Gastroesophageal sphincter (tissue), 4 donors: ENCODE measurements at regions not wholly inside any gene's neighbourhood (a gene's known extent, or its start where the extent isn't known, plus 50 kb on each side); places are given as distances from the start of the nearest gene placed in this dataset.
"Not testable (repeated sequence)": the region's sequence is repeated elsewhere in the genome, so short reads cannot be mapped to it uniquely, and the experiment has no call there.

Experiments used
- ATAC-seq: fragments of 150-250 bp; one replicate; pipeline ENCODE4 v1.9.1; 2016; ENCODE audit warnings: mild to moderate bottlenecking, moderate library complexity
- H3K27ac ChIP-seq, 4 donors: fragments of 200-600 bp; sonication (generic) in 3 of 4; 1 replicate in 3 of 4; 2 replicates in 1 of 4; pipeline ENCODE4 v1.5.1; 2016 to 2019
- H3K27me3 ChIP-seq: fragments of 200-600 bp; sonication (generic); one replicate; pipeline ENCODE4 v1.5.1; 2019
- H3K36me3 ChIP-seq, 2 donors: fragments of 200-600 bp; sonication (generic); one replicate each; pipeline ENCODE4 v1.5.1; 2019; ENCODE audit warnings: control low read depth in 1 of 2
- H3K4me1 ChIP-seq, 3 donors: fragments of 200-600 bp; sonication (generic); 1 replicate in 2 of 3; 2 replicates in 1 of 3; pipeline ENCODE4 v1.5.1; 2016 to 2019; ENCODE audit warnings: control low read depth in 2 of 3
- H3K4me3 ChIP-seq, 2 donors: fragments of 200-600 bp; sonication (generic); one replicate each; pipeline ENCODE4 v1.5.1; 2019; ENCODE audit warnings: mild to moderate bottlenecking in 1 of 2, moderate library complexity in 1 of 2
- H3K9me3 ChIP-seq, 3 donors: fragments of 200-600 bp; sonication (generic); one replicate each; pipeline ENCODE4 v1.5.1; 2017 to 2019; ENCODE audit warnings: control low read depth in 2 of 3
- EP300 ChIP-seq: sonication (generic); formaldehyde crosslinking; IDR thresholded peaks from one replicate; pipeline ENCODE4 v1.6.1; 2017; ENCODE audit warnings: antibody characterized with exemption, mild to moderate bottlenecking
- POLR2A ChIP-seq, 2 donors: fragments of 450-650 bp; IDR thresholded peaks; one replicate each; pipeline ENCODE4 v1.6.1; 2017; ENCODE audit warnings: antibody characterized with exemption in 2 of 2, mild to moderate bottlenecking in 2 of 2, moderate library complexity in 1 of 2
- POLR2AphosphoS5 ChIP-seq: sonication (generic); formaldehyde crosslinking; IDR thresholded peaks from one replicate; pipeline ENCODE4 v1.6.1; 2017; ENCODE audit warnings: antibody characterized with exemption
- WGBS, 2 donors: methylation state at CpG; one replicate each; pipeline ENCODE4 v1.1.5; 2018; ENCODE audit warnings: low coverage in 1 of 2; 5-methylcytosine and 5-hydroxymethylcytosine counted together
- TF ChIP-seq, protein P1 (sequence below), 4 experiments: fragments of 200-600 bp in 2 of 4; fragments of 450-650 bp in 2 of 4; sonication (generic) in 1 of 4; IDR thresholded peaks; one replicate each; pipeline ENCODE4 v1.5.1; 2017 to 2019; ENCODE audit warnings: antibody characterized with exemption in 4 of 4, mild to moderate bottlenecking in 2 of 4, moderate library complexity in 2 of 4

DNA sequence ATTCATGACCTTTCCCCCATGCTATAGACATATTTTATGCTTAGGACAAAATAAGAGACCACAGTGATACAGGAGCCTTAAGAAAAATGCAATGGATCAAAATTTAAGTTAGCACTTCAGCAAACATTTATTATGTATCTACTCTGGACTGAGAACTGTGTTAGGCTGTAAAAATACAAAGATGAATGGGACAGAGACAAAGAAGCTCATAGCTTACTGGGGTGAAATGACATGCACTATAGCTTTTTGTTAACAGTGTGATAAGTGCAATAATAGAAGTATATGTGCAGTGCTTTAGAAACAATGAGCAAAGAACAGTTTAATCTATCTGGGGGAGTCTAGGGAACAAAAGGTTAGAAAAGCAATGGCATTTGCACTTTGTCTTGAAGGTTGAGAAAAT is 1543.1 kb downstream of the FAM181B start:
- H3K4me3 ChIP-seq, result no peak overlapping the region
- no peaks in the 10 kb centered on the region for H3K27me3 ChIP-seq
- H3K9me3 ChIP-seq, result peaks cover 0 to 15% (median 0%) of the 10 kb centered on the region in 3 donors
- no peaks in the 10 kb centered on the region for H3K36me3 ChIP-seq
- no peak for TF ChIP-seq POLR2AphosphoS5
- TF ChIP-seq, protein P1, sequence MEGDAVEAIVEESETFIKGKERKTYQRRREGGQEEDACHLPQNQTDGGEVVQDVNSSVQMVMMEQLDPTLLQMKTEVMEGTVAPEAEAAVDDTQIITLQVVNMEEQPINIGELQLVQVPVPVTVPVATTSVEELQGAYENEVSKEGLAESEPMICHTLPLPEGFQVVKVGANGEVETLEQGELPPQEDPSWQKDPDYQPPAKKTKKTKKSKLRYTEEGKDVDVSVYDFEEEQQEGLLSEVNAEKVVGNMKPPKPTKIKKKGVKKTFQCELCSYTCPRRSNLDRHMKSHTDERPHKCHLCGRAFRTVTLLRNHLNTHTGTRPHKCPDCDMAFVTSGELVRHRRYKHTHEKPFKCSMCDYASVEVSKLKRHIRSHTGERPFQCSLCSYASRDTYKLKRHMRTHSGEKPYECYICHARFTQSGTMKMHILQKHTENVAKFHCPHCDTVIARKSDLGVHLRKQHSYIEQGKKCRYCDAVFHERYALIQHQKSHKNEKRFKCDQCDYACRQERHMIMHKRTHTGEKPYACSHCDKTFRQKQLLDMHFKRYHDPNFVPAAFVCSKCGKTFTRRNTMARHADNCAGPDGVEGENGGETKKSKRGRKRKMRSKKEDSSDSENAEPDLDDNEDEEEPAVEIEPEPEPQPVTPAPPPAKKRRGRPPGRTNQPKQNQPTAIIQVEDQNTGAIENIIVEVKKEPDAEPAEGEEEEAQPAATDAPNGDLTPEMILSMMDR (IDR thresholded peaks at IDR 0.05), result no peak
- no peak for TF ChIP-seq EP300
- no peak for TF ChIP-seq POLR2A (IDR thresholded peaks at IDR 0.05)
- no peak overlapping the region for H3K27ac ChIP-seq
- no peak for ATAC-seq
- no peaks in the 10 kb centered on the region for H3K4me1 ChIP-seq

DNA sequence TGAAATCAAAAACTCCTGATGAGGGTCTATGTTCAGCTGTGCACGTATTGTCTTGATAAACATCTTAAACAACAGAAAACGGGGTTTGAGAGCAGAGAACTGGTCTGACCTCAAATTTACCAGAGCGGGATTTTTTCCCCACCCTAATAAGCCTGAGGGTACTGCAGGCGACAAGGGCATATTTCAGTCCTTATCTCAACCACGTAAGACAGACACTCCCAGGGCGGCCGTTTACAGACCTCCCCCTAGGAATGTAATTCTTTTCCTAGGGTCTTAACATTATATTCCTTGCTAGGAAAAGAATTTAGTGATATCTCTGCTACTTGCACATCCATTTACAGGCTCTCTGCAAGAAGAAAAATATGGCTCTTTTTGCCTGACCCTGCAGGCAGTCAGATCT is 1546.6 kb downstream of the FAM181B start:
- H3K4me1 ChIP-seq, H3K27me3 ChIP-seq, H3K27ac ChIP-seq, H3K36me3 ChIP-seq, H3K4me3 ChIP-seq, ATAC-seq: not testable (repeated sequence)
- peaks cover 0 to 10% (median 0%) of the 10 kb centered on the region in 3 donors for H3K9me3 ChIP-seq
- 75 to 93% methylated on average over 7 of the region's 7 CpGs for WGBS, 2 donors

DNA sequence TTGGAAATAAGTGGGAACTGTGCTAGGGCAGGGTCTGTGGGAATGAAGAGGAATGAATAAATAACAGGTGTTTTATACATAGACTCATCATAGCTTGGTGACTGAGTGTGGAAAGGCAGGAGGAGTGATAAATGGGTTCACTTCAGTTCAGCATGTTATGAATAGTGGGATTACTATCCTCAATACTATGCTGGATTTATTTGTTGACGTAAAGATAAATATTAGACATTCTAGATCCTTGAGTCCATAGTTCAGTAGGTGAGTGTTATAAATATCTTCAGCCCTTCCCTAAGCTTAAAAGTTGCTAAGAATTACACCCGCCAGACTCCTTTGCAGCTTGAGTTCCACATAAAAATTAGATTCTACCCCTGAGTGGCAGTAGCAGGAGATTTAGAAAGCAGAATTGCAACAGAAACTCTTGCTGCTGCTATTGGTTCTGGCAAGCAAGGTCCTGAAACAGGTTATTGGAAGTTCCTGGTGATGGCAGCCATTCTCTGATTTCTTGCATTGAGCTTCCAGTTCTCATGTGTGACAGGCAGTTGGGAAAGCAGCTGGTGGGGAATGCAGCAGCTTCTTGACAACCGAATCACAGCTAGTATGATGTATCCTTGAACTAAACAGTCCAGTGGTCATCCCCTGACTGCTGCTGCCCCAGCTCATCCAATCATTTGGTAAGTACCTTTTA is 1558.9 kb downstream of the FAM181B start:
- H3K36me3 ChIP-seq, result no peaks in the 10 kb centered on the region
- H3K9me3 ChIP-seq, result no peaks in the 10 kb centered on the region
- ATAC-seq, result no peak
- H3K27ac ChIP-seq, result no peak overlapping the region
- no peaks in the 10 kb centered on the region for H3K27me3 ChIP-seq
- TF ChIP-seq EP300, result no peak
- TF ChIP-seq, protein P1 (IDR thresholded peaks at IDR 0.05), result no peak
- no peak for TF ChIP-seq POLR2A (IDR thresholded peaks at IDR 0.05)
- no peak for TF ChIP-seq POLR2AphosphoS5
- no peak overlapping the region for H3K4me3 ChIP-seq
- 58 to 68% methylated on average over 3 of the region's 3 CpGs for WGBS, 2 donors
- H3K4me1 ChIP-seq, result no peaks in the 10 kb centered on the region

DNA sequence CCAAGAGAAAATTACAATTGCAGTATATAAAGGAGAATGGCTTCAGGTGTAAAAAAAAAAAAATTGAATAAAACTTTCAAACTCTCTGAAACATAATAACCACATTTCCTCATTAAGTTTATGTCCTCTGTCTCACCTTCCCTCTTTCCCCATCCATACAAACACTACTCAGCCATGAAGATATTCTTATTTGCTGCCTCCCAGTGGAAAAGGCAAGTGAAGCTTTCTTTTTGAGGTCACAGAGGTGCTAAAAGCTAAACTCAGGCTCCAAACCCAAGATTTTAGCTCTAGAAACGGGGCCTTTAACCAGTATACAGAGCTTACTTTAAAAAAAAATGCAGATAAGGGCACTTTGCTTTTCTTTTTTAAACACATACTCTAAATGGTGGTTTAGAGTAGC is 1568.5 kb downstream of the FAM181B start:
- H3K27ac ChIP-seq, result no peak overlapping the region
- no peaks in the 10 kb centered on the region for H3K36me3 ChIP-seq
- no peak for TF ChIP-seq EP300
- no peaks in the 10 kb centered on the region for H3K9me3 ChIP-seq
- H3K4me1 ChIP-seq, result no peaks in the 10 kb centered on the region
- H3K27me3 ChIP-seq, result no peaks in the 10 kb centered on the region
- no peak overlapping the region for H3K4me3 ChIP-seq
- WGBS, 2 donors, result 60 to 63% methylated on average over 1 of the region's 1 CpG
- ATAC-seq, result no peak

DNA sequence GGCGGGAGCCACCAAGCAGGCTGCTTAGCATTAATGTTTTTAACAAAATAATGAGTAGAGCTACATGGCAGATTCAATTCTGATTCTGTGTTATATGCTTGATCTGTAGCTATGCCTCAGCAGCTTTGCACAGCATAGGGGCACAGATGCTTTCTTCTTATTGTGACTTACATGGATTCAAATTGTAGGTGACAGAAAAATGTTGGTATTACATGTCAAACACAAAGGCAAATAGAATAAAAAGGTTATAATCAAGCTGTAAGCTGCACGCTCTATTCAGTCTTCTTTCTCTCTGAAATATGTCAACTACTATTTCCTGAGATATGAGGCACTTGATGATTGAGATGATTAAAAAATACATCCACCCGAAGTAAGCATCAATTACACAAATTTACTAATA is 1573.8 kb downstream of the FAM181B start:
- no peaks in the 10 kb centered on the region for H3K4me1 ChIP-seq
- H3K9me3 ChIP-seq, result no peaks in the 10 kb centered on the region
- no peaks in the 10 kb centered on the region for H3K27me3 ChIP-seq
- no peak overlapping the region for H3K27ac ChIP-seq
- 55% methylated on average over 1 to 3 of the region's 3 CpGs for WGBS, 2 donors
- no peaks in the 10 kb centered on the region for H3K36me3 ChIP-seq
- H3K4me3 ChIP-seq, result no peak overlapping the region
- TF ChIP-seq EP300, result no peak
- TF ChIP-seq, protein P1 (IDR thresholded peaks at IDR 0.05), result no peak
- no peak for TF ChIP-seq POLR2A (IDR thresholded peaks at IDR 0.05)
- TF ChIP-seq POLR2AphosphoS5, result no peak
- no peak for ATAC-seq

DNA sequence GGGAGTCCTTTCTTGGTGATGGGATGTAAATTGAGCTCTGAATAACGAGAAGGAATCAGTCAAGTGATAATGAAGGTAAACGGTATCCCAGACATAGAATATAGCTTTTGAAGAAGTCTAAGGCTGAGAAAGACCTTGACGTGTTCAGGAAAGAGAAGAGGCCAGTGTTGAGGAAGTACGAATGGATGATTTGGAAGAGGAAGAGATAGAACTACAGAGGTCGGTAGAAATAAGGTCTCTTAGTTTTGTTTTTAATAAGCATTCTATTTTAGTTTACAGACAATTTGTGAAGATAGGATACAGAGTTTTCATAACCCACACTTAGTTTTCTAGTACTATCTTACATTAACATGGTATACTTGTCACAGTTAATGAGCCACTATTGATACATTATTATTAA is 1598.1 kb downstream of the FAM181B start:
- 70 to 74% methylated on average over 5 of the region's 5 CpGs for WGBS, 2 donors
- H3K4me3 ChIP-seq, result no peak overlapping the region
- H3K4me1 ChIP-seq, result no peaks in the 10 kb centered on the region
- H3K9me3 ChIP-seq, result no peaks in the 10 kb centered on the region
- H3K36me3 ChIP-seq, result no peaks in the 10 kb centered on the region
- TF ChIP-seq POLR2A (IDR thresholded peaks at IDR 0.05) (no peak), POLR2AphosphoS5 (no peak), EP300 (no peak)
- TF ChIP-seq, protein P1 (IDR thresholded peaks at IDR 0.05), result no peak
- ATAC-seq, result no peak
- no peak overlapping the region for H3K27ac ChIP-seq
- H3K27me3 ChIP-seq, result no peaks in the 10 kb centered on the region
